ENCODE measurements at regions not wholly inside any gene's neighbourhood (a gene's known extent, or its start where the extent isn't known, plus 50 kb on each side); places are given as distances from the start of the nearest gene placed in this dataset.
A peak's percentile ranks its signal among the peaks of the same experiment; 100 is the strongest.

DNA sequence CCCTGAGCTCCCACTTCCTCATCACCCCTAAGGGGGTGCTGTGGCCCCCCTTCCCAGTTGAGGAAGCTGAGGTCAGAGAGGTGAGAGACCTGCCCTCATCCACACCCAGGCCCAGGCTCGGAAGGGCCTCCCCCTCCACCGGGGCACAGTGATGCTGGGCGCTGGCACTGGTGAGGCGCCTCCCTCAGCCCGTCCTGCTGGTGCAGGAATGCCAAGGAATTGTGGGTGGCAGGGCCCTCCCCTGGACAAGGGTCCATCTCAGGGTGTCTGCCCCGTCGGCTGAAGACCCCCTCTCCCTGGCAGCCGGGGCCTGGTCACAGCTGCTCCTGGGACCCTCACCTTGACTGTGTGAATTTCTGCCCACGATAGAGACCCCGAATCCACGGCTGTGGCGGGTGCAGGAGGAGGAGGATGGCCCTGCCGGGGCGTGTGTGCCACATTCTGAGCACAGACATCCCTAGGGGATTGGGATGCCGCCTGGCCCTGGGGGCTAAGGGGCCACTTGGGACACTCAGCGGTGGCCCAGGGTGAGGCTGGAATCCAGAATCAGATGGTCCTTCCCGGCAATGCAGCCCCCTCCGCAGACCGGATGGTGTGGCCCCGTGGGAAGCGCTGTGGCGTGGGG is 70.2 kb upstream of the GATA5 start:
- DNase-seq (ENCODE audit: low spot score): no peak

DNA sequence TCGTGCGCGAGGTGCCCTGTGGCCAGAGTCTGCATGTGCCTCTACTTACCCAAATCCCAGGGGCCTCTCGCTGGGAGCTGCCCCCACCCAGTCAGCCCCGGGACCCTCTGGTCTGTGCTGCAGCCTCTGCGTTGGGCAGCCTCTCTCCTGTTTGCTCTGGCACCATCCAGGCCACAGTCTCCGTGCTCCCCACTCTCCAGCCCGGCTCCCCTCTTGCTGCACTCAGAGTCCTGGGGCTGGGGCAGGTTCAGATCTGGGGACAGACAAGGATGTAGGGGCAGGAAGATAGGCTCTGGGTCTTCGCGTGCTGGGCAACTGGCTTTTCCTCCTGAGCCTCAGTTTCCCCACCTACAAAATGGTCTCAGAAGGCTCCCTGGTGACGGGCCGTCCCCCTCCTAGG is 70.8 kb upstream of the GATA5 start:
- DNase-seq (ENCODE audit: low spot score): no peak

DNA sequence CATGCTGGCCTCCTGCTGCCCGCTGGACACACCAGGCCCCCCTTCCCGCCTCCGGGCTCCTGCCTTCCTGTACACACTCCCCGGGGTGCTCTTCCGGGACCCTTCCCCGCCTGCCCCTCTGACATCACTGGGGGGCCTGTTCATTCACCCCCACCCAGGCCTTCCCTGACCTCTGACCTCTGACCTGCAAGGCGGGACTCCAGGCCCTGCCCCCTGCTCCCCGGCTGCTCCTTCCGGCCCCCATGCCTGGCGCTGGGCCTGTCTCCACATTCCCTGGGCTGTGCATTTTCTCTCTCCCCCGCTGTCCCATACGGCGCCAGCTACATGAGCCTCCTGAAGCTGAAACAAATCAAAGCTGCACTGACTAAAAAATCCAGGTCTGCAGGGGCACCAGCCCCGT is 71.6 kb upstream of the GATA5 start:
- no peak for DNase-seq (ENCODE audit: low spot score)

DNA sequence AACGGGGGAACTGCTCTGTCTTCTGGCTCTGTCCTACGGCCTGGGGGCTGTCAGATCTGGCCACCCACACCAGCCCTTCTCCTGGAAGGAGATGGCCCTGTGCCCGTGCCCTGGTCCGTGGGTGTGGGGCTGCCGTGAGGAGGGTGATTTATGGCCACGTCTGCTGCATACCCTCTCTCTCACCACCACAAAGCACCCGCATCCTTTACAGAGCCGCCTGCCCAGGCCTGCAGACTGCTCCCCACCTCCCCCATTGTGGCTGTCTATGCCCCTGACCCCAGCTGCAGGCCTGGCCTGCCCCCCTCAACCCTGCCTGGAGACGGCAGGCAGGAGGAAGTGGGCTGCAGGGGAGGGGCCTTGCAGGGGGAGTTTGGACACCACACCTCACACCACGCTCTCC is 72.7 kb upstream of the GATA5 start:
- no peak for DNase-seq (ENCODE audit: low spot score)

DNA sequence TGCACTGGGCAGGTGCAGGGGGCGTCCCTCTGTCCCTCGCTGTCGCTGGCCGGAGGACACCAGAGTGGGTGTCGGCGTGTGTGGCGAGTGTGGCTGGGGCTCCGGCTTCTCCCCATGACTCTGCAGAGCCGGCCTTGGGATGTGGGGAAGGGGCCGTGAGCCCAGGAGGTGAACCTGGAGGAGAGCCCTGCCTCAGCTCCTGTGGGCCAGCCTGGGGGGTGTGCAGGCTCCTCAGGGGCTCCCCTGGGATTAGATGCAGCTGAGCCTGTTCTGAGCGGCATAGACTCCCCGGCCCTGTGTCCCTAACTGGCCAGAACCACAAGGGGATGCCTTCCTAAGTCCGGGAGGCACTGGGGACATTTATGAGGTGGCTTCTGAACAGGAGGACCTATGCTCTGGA is 73.2 kb upstream of the GATA5 start:
- no peak for DNase-seq (ENCODE audit: low spot score)

DNA sequence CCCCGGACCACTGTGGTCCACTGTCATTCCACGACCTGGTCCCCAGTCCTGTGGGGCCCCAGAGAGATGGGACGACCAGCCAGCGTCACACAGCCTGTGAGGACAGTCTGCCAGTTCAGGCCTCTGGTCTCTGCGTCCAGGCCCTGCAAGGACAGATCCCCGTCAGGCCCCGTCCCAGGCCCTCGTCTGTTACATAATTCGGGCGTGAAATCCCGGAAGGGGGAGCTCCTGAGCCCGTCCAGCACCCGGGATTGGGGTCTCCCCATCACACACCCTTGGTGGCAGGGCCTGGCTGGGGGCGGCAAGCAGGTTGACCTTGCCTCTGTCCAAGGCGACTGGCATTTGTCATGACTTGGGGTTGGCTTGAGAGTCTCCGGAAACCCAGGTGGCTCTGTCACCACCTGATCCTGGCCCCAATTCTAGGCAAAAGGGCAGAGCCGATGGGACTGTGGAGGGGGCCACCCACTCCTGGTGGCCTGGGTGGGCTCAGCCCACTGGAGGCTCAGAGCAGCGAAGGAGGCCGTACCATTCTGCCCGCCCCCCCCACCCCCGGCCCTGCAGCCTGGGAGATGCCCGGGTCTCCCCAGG is 73.8 kb upstream of the GATA5 start:
- no peak for DNase-seq (ENCODE audit: low spot score)

DNA sequence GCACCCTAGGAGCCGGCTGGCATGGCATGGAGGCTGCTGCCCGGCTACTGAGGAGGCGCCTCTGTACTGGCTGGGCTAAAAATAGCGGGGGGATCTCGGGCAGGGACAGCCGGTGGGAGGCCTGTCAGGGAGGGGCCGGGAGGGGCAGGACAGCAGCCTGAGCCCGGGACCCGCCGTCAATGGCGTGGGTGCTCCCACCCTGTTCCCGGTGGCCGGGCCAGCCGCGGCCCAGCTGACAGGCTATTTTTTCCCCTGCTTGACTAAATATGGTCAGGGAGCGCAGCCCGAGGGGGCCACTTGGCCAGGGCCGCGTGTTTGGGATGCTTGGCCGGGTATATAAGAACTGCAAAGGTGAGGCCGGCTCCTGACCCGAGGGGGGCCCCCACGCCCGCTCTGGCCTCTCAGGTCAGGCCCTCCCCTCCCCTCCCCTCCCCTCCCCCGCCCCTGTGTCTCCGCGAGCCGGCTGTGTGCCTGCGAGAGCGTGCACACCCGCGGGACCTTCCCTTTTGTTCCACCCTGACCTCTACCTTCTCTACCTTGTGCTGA is 74.4 kb upstream of the GATA5 start:
- no peak for DNase-seq (ENCODE audit: low spot score)

DNA sequence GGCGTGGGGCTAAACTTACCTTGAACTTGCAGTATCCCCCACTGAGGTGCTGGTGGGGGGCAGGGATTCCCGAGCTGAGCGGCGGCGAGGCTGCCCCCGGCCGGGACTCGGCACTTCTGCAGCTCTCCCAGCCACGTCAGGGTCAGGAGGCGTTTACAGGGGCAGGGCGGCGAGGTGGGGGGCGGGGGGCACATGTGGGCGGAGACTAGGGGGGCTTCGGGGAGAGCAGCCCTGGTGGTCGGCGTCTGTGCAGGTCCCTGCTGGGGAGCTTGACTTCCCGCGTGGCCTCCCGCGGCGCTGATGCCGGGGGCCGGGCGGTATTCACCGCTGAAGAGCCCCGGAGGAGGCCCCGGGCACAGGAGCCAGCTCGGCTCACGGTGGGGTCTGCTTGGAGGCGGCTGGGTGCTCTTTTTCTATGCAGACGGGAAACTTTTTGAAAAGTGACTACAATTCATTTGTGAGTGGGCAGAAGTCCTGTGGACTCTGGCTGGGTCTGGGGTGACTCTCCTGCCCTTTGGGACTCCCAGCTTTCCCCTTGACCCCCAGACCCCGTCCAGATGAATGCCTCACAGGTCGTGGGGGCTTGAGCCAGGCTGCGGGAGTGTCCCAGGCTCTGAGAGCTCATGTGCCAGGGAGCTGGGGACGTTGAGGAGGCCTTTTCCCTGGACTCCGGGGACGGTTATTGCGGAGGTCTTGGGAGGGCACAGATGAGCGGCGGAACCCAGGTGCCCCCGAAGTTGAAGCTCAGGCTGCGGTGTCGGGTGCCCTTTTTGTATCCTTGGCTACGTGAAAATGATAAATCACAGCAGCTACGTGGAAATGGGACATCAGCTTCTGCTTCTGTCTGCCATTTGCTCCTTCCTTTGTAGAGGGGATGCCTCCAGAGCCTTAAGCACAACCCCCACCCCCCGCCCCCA is 75.9 kb upstream of the GATA5 start:
- DNase-seq (ENCODE audit: low spot score): no peak

DNA sequence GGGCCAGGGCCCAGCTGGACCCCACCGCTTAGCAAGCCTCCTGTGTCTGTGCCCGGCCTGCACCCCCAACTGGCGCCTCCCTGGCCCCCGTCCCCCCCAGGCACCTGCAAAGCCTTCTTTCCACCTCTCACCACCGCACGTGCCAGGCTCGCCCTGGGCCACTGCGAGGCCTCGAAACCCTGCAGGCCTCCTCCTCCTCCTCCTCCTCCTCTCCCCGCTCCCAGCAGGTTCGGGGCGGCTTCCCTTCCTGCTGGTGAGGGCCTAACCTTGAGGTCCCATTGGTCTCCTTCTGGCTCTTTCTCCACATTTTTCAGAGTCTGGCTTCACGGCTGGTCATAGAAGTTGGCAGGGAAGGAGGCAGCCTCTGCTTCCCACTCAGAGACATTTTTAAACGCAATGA is 76.8 kb upstream of the GATA5 start:
- DNase-seq (ENCODE audit: low spot score): no peak

DNA sequence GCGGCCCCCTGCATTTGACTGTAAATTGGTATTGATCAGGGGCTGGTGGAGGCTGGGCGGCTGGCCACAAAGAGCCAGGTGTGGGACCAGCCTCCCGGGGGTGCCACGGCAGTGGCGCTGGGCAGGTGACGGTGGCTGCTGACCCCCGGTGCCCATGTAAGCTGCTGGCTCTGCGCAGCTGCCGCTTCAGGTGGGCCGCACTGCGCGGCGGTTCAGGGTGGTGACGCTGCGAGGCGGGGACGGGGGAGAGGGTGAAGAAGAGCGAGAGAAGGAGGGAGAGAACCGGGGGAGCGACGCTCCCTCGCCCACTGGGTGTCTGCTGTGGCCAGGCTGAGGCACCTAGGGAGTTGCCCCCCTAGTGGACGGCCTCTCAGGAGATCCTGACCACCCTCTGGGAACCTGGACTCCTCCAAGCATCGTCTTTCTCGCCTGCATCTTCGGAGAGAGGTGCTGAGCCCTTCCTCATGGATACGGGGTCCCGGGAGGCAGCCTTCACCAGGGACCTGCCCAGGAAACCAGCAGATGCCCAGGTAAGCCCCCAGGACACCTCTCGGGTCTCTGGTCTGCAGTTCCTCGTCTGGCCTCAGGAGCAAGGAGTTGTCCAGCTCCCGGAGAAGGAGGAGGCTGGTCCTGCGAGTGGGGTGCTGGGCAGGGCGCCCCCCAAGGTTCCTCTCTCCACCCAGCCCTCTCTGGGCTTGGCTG is 77.5 kb upstream of the GATA5 start:
- DNase-seq (ENCODE audit: low spot score): no peak

- DNase-seq (ENCODE audit: low spot score): no peak
These were observed 78.0 kb upstream of the GATA5 start for GRCh38 chr20:62553838-62554161.

DNA sequence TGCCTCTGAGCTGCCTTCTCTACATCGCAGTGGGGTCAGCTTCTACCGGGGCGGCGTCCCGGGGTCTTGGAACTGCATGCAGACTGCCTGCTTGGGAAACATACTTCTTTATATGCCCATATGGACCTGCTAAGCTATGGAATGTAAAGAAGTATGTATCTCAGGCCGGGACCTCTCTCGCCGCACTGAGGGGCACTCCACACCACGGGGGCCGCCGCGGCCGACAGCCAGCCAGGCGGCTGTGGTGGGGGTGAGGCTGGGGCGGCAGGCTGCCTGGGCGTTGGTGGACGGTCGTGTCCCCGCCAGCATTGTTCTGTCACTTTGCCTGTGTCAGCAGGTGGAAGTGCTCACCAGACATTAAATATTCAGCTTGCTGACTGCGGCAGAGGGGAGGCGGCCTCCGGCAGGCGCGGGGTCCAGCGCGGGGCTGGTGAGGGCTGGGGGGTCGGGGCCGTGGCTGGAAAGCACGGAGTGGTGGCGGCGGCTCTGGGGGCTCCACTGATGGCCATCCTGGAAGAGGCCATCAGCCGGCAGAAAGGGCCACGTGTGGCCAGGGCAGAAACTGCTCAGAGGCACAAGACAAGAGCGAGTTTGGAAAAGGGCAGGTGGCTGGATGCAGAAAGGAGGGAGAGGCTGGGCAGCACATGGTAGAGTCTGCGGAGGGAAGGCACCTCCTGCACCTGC is 78.6 kb upstream of the GATA5 start:
- DNase-seq (ENCODE audit: low spot score): no peak

GRCh38 chr20:62554898-62555641 is 79.3 kb upstream of the GATA5 start:
- DNase-seq (ENCODE audit: low spot score): no peak

GRCh38 chr20:62555642-62556420 is 80.0 kb upstream of the GATA5 start:
- peak; percentile 11 for DNase-seq (ENCODE audit: low spot score)

GRCh38 chr20:62557462-62557861 is 81.7 kb upstream of the GATA5 start:
- DNase-seq (ENCODE audit: low spot score): peak; percentile 48

DNA sequence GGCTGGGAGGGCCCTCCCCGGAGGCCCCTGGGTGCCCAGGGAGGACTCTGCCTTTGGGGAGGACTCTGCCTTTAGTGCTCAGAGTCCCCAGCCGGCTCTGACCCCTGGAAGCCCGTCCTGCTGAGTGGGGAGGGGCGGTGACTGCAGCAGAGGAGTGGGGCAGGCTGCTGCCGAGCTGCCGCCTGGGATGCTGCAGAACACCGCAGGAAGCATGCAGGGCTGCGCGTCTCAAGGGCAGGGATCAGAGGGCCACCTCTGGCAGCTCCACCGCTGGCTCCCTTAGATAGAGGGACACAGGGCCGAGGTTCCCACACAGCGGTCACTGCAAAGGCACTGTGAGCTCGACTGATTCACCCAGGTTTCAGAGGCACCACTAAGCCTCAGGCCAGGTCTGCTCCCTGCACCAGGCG is 82.2 kb upstream of the GATA5 start:
- no peak for DNase-seq (ENCODE audit: low spot score)

DNA sequence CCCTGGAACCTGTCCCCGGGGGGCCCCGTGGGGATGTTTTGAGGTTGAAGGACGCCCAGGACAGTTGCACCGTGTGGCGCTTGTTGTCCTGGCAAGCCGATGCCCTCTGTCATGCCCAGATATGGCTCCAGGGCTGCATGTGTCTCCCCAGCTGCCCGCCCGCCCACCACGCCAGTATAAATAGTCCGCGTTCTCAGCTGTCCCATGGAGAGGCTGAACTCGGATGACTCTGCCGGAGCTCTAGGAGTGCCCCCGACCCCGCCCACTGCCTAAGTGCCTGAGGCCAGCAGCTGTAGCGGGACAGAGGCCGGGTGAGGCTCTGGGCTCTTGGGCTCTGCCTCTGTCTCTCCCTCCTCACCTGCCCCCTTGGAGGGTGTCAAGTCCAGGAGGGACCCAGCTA is 83.0 kb upstream of the GATA5 start:
- no peak for DNase-seq (ENCODE audit: low spot score)

GRCh38 chr20:62560162-62560561 is 82.1 kb upstream of the SLCO4A1 start:
- DNase-seq (ENCODE audit: low spot score): no peak

GRCh38 chr20:62561182-62561581 is 81.1 kb upstream of the SLCO4A1 start:
- no peak for DNase-seq (ENCODE audit: low spot score)

DNA sequence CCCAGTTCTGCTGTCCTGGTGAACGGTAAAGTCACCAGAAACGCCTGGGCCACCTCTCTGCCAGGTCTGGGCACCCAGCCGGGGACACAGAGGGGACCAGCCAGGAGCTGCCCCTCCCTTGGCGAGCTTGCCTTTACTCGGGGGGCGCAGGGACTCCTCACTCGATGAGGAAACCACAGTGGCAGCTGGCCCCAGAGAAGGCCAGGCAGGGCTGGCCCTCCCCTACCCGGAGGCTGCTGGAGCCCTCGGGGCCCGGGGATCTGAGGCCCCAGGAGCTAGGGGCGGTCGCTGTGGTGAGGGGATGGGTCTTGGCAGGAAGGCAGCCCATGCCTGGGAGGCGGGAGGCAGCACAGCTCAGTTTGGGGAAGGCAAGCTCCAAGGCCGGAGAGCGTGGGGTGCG is 80.4 kb upstream of the SLCO4A1 start:
- no peak for DNase-seq (ENCODE audit: low spot score)
